Activated T-cell treated with anti-CD3 and anti-CD28 coated beads, Interleukin-2, amount 50 U/mL, for 72 hours (primary cell): ENCODE measurements at regions not wholly inside any gene's neighbourhood (a gene's known extent, or its start where the extent isn't known, plus 50 kb on each side); places are given as distances from the start of the nearest gene placed in this dataset.
A peak's percentile ranks its signal among the peaks of the same experiment; 100 is the strongest.

Experiments
- ATAC-seq, 2 donors: fragments of 150-1000 bp; cut with Tn5 transposase; replicated peaks in 1 of 2; 2 replicates each; pipeline ENCODE4 v1.10.0; 2021; ENCODE audit warnings: moderate library complexity in 2 of 2, mild to moderate bottlenecking in 1 of 2
- DNase-seq, 2 donors: peaks; one replicate each; pipeline ENCODE4 v3.0.0; 2021 to 2022; ENCODE audit warnings: mixed read lengths in 1 of 2
- H3K27ac Mint-ChIP-seq: one replicate; pipeline ENCODE4 v1.8.0; 2022; ENCODE audit warnings: mild to moderate bottlenecking, moderate library complexity, mixed read lengths
- H3K27me3 Mint-ChIP-seq: one replicate; pipeline ENCODE4 v1.8.0; 2022; ENCODE audit warnings: low read depth, mixed read lengths
- H3K36me3 Mint-ChIP-seq, 2 donors: one replicate each; pipeline ENCODE4 v1.8.0; 2022; ENCODE audit warnings: mixed read lengths in 2 of 2, mild to moderate bottlenecking in 1 of 2; ENCODE audit not compliant: insufficient read depth in 2 of 2
- H3K4me1 Mint-ChIP-seq: one replicate; pipeline ENCODE4 v1.8.0; 2022; ENCODE audit warnings: low read depth, mixed read lengths
- H3K4me3 Mint-ChIP-seq, 2 donors: one replicate each; pipeline ENCODE4 v1.8.0; 2022; ENCODE audit warnings: mild to moderate bottlenecking in 2 of 2, mixed read lengths in 2 of 2, moderate library complexity in 2 of 2
- H3K9me3 Mint-ChIP-seq, 2 donors: one replicate each; pipeline ENCODE4 v1.8.0; 2022; ENCODE audit warnings: mixed read lengths in 2 of 2

GRCh38 chr5:35438786-35439185 lies 178.9 kb upstream of the SPEF2 start:
- H3K4me1 Mint-ChIP-seq = no peaks in the 10 kb centered on the region
- H3K27ac Mint-ChIP-seq = no peak overlapping the region
- DNase-seq = no peak
- no peak overlapping the region for H3K4me3 Mint-ChIP-seq
- ATAC-seq = peak in 1 of 2 donors; percentile 28
- no peaks in the 10 kb centered on the region for H3K36me3 Mint-ChIP-seq
- no peaks in the 10 kb centered on the region for H3K9me3 Mint-ChIP-seq
- H3K27me3 Mint-ChIP-seq = peaks cover 44% of the 10 kb centered on the region

DNA sequence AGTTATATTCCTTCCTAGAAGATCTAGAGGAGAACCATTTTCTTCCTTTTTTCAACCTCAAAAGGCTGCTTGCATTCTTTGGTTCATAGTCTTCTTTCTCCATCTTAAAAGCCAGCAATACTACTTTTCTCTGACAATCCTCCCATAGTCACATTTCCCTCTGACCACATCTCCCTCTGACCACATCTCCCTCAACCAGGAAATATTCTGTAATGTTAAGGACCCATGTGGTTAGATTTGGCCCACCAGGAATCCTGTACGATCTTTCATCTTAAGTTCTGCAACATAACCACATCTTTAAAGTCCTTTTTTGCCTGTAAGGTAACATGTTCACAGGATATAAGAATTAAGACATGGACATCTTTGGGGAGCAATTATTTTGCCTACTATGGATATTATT lies 179.4 kb upstream of the SPEF2 start:
- DNase-seq (no peak), ATAC-seq (no peak)
- H3K4me1 Mint-ChIP-seq = no peaks in the 10 kb centered on the region
- no peaks in the 10 kb centered on the region for H3K36me3 Mint-ChIP-seq
- H3K9me3 Mint-ChIP-seq = no peaks in the 10 kb centered on the region
- peaks cover 46% of the 10 kb centered on the region for H3K27me3 Mint-ChIP-seq
- H3K27ac Mint-ChIP-seq = no peak overlapping the region
- H3K4me3 Mint-ChIP-seq = no peak overlapping the region

GRCh38 chr5:35436400-35437057 lies 181.1 kb upstream of the SPEF2 start:
- H3K27ac Mint-ChIP-seq = no peak overlapping the region
- no peaks in the 10 kb centered on the region for H3K4me1 Mint-ChIP-seq
- DNase-seq (peak in 1 of 2 donors; percentile 15), ATAC-seq (no peak)
- no peaks in the 10 kb centered on the region for H3K36me3 Mint-ChIP-seq
- H3K27me3 Mint-ChIP-seq = peaks cover 57% of the 10 kb centered on the region
- no peaks in the 10 kb centered on the region for H3K9me3 Mint-ChIP-seq
- H3K4me3 Mint-ChIP-seq = no peak overlapping the region

GRCh38 chr5:35430381-35431162 lies 187.1 kb upstream of the SPEF2 start:
- DNase-seq = no peak
- no peaks in the 10 kb centered on the region for H3K36me3 Mint-ChIP-seq
- no peak overlapping the region for H3K4me3 Mint-ChIP-seq
- H3K27me3 Mint-ChIP-seq = peaks cover 47% of the 10 kb centered on the region
- no peaks in the 10 kb centered on the region for H3K9me3 Mint-ChIP-seq
- no peak for ATAC-seq
- H3K4me1 Mint-ChIP-seq = no peaks in the 10 kb centered on the region
- H3K27ac Mint-ChIP-seq = no peak overlapping the region

DNA sequence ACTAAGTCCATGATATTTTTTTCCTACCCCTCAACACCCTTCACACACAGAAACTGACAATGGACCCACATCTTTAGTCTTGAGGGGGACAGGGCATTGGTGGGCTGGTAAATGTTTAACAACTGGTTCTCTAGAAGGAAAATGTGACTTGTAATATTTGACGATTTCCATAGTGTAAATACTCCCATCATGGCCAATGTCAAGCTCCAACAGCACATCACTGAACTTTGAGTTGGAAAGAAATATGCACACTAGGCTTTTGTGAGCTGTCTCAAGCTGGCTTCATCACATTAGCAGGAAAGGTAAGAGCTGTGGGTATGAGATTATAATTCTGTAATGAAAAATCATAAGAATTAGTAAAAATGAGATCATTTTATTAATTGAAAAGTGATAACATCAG lies 189.9 kb upstream of the PRLR start:
- Mint-ChIP-seq H3K36me3 (no peaks in the 10 kb centered on the region), H3K27me3 (peaks cover 32% of the 10 kb centered on the region), H3K9me3 (no peaks in the 10 kb centered on the region), H3K4me3 (no peak overlapping the region), H3K27ac (no peak overlapping the region), H3K4me1 (no peaks in the 10 kb centered on the region)
- no peak for DNase-seq
- ATAC-seq = no peak

- Mint-ChIP-seq H3K9me3 (peaks cover 0 to 5% of the 10 kb centered on the region in 2 donors), H3K4me3 (no peak overlapping the region)
- ATAC-seq = no peak
Observed at GRCh38 chr5:35417040-35417439, 186.8 kb upstream of the PRLR start.

DNA sequence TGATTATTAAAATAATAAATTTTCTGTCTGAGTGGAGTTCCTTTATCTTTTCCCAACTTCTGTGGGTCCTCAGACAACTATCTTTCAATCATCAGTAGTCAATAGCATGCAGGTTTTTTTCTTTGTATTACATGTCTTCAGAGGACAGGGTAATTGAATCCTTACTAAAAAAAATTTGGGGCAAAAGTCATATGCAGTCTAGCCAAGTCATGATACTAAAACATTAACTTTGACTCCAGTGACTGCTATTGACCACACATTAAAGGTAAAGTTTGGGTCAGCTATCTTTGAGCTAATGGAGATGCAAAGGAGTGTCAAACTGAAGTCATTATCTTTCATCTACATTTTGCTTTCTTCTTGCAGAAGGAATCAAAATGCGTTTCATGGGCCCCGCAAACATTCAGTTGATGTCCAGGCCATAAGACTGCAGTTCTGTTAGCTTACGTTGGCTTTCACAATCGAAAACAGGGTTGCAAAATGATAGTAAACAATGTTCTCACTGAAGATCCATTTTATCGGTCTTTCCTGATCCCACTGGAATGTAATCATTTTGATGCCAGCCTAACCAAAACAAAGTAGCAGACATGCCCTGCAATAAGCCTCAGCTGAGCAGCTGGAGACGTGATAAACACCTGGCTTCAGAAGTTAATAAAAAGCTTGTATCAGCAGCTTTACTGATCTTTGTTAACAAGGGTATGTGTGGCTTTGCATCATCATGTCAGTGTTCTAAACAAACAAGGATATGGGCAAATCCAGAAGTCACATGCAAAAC lies 186.1 kb upstream of the PRLR start:
- Mint-ChIP-seq H3K27me3 (peaks cover 18% of the 10 kb centered on the region), H3K9me3 (peaks cover 0 to 5% of the 10 kb centered on the region in 2 donors), H3K36me3 (peaks cover 1 to 2% of the 10 kb centered on the region in 2 donors), H3K4me3 (no peak overlapping the region), H3K4me1 (no peaks in the 10 kb centered on the region), H3K27ac (no peak overlapping the region)
- ATAC-seq = no peak
- no peak for DNase-seq

More at GRCh38 chr5:35417040-35417439, 186.8 kb upstream of the PRLR start:
- H3K36me3 Mint-ChIP-seq = peaks cover 1 to 2% of the 10 kb centered on the region in 2 donors
- H3K27ac Mint-ChIP-seq = no peak overlapping the region
- peaks cover 25% of the 10 kb centered on the region for H3K27me3 Mint-ChIP-seq
- DNase-seq = no peak
- H3K4me1 Mint-ChIP-seq = no peaks in the 10 kb centered on the region

DNA sequence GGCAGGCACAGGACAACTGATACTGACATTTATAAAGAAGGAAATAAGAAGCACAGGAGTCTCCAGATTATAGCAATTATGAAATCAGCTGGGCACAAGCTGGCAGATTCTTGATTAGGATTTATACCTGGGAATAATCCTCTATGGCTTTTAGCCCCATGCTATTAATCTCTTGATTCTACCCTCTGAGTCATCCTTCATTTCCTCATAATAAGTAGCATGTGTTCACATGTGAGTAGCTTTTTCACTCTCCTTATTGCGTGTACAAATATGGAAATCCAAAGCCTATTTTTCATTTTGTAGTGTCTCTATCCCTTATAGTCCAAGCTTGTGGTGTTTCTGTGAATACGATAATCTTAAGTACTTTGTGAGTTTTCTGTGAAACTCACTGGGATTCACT lies 185.0 kb upstream of the PRLR start:
- Mint-ChIP-seq H3K27me3 (peaks cover 15% of the 10 kb centered on the region), H3K4me1 (no peaks in the 10 kb centered on the region), H3K4me3 (no peak overlapping the region), H3K9me3 (peaks cover 0 to 7% of the 10 kb centered on the region in 2 donors), H3K36me3 (peaks cover 1 to 2% of the 10 kb centered on the region in 2 donors), H3K27ac (no peak overlapping the region)
- ATAC-seq (no peak), DNase-seq (no peak)

GRCh38 chr5:35409361-35409760 lies 179.1 kb upstream of the PRLR start:
- no peak overlapping the region for H3K27ac Mint-ChIP-seq
- peaks cover 0 to 7% of the 10 kb centered on the region in 2 donors for H3K9me3 Mint-ChIP-seq
- peaks cover 5% of the 10 kb centered on the region for H3K27me3 Mint-ChIP-seq
- ATAC-seq = no peak
- H3K4me3 Mint-ChIP-seq = no peak overlapping the region
- no peak for DNase-seq
- H3K36me3 Mint-ChIP-seq = peaks cover 1 to 2% of the 10 kb centered on the region in 2 donors
- no peaks in the 10 kb centered on the region for H3K4me1 Mint-ChIP-seq

GRCh38 chr5:35408146-35408545 lies 177.9 kb upstream of the PRLR start:
- Mint-ChIP-seq H3K9me3 (peaks cover 0 to 7% of the 10 kb centered on the region in 2 donors), H3K4me3 (no peak overlapping the region), H3K27ac (no peak overlapping the region), H3K36me3 (peaks cover 1 to 2% of the 10 kb centered on the region in 2 donors), H3K27me3 (peaks cover 5% of the 10 kb centered on the region), H3K4me1 (no peaks in the 10 kb centered on the region)
- DNase-seq (no peak), ATAC-seq (no peak)

DNA sequence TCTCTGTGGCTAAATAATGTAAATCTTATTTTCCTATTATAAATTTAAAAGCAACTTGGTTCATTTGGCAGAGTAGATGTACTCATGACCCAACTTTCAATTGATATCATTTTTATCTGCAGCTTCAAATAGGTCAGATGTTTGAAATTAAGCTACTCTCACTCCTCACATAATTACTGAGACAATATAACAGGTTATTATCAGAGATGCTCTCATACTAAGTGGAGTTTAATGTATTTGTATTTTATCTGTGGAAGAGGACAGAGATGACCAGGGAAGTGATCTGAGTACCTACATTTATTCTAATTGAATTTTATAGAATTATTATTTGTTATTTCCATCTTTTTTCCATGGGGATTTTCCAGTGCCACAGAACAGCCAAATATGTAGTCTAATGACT lies 177.4 kb upstream of the PRLR start:
- Mint-ChIP-seq H3K36me3 (peaks cover 1 to 2% of the 10 kb centered on the region in 2 donors), H3K27me3 (peaks cover 5% of the 10 kb centered on the region), H3K4me1 (no peaks in the 10 kb centered on the region), H3K27ac (no peak overlapping the region), H3K4me3 (no peak overlapping the region), H3K9me3 (peaks cover 0 to 5% of the 10 kb centered on the region in 2 donors)
- DNase-seq (no peak), ATAC-seq (no peak)

GRCh38 chr5:35405938-35406337 lies 175.7 kb upstream of the PRLR start:
- DNase-seq (no peak), ATAC-seq (no peak)
- Mint-ChIP-seq H3K4me1 (no peaks in the 10 kb centered on the region), H3K27me3 (peaks cover 5% of the 10 kb centered on the region), H3K36me3 (no peaks in the 10 kb centered on the region), H3K9me3 (peaks cover 0 to 4% of the 10 kb centered on the region in 2 donors), H3K27ac (no peak overlapping the region), H3K4me3 (no peak overlapping the region)

DNA sequence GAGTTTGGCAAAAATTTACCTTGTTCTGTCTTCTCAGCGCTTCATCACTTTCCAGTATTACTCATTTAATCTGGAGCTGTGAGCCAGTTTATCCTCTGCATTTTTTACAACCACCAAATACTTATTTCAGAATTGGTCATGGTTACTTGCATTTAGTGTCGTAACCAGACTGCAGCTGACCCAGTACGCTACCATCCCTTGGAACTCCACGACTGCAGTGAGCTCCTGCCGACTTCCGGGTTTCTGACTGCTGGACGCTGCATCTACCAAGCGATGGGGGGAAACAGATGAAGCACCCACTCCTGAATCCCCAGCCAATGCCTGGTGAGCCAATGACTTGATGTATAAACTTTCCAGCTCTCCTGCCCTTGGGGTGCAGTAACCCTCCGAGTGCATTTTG lies 174.4 kb upstream of the PRLR start:
- ATAC-seq (no peak), DNase-seq (no peak)
- H3K27me3 Mint-ChIP-seq = peaks cover 5% of the 10 kb centered on the region
- H3K9me3 Mint-ChIP-seq = peaks cover 0 to 3% of the 10 kb centered on the region in 2 donors
- no peak overlapping the region for H3K27ac Mint-ChIP-seq
- H3K36me3 Mint-ChIP-seq = no peaks in the 10 kb centered on the region
- H3K4me3 Mint-ChIP-seq = no peak overlapping the region
- H3K4me1 Mint-ChIP-seq = no peaks in the 10 kb centered on the region
